A673 (cell line): ENCODE measurements at regions not wholly inside any gene's neighbourhood (a gene's known extent, or its start where the extent isn't known, plus 50 kb on each side); places are given as distances from the start of the nearest gene placed in this dataset.

Experiments used
- CTCF ChIP-seq: fragments of 300-800, 200-600 bp; sonication (generic); conservative IDR thresholded peaks from 2 replicates; pipeline ENCODE4 v1.5.1; 2017; ENCODE audit warnings: low read depth, mild to moderate bottlenecking, antibody characterized with exemption, low read length, moderate library complexity, mixed read lengths
- EZH2 ChIP-seq: fragments of 200-600 bp; sonication (generic); IDR thresholded peaks from 2 replicates; pipeline ENCODE4 v1.6.1; 2017; ENCODE audit warnings: borderline replicate concordance, low read depth, mild to moderate bottlenecking, mixed read lengths, antibody characterized with exemption, low read length; ENCODE audit not compliant: poor library complexity, severe bottlenecking

GRCh38 chr9:24071091-24071490 is 245.1 kb upstream of the ELAVL2 start:
- TF ChIP-seq EZH2 (no peak), CTCF (no peak)
